ENCODE measurements at regions not wholly inside any gene's neighbourhood (a gene's known extent, or its start where the extent isn't known, plus 50 kb on each side); places are given as distances from the start of the nearest gene placed in this dataset.

DNA sequence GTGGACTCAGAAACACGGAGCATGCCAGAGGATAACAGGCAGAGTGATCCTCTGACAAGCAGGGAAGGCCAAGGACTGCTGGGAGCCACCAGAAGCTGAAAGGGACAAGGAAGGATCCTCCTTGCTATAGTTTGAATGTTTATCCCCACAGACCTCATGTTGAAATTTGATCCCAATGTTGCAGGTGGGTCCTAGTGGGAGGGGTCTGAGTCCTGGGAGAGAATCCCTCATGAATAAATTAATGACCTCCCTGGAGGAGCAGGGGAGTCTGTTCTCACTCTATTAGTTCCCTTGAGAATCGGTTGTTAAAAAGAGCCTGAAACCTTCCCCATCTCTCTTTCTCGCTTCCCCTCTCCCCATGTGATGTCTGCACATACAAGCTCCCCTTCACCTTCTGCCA is 124.4 kb downstream of the FBXO15 start:
- no peak for DNase-seq (ENCODE audit: low read depth)

DNA sequence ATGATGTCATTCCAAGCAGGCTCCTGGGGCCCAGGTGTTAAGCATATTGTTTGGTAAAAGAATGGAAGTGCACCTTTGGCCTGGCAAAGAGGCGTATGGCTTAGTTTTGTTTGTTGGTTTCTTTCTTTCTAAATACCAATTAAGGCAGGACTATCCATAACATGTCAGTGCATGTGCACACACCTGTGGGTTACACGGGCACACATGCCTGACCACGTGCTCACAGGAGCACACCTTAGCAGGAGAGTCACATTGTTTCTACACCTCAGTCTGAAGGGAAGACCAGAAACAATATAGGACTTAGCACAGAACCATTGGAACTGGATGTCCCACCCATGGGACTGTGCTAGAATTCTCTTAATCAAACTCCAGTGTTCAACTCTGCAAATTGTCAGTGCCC is 127.8 kb downstream of the FBXO15 start:
- DNase-seq (ENCODE audit: low read depth) = no peak

DNA sequence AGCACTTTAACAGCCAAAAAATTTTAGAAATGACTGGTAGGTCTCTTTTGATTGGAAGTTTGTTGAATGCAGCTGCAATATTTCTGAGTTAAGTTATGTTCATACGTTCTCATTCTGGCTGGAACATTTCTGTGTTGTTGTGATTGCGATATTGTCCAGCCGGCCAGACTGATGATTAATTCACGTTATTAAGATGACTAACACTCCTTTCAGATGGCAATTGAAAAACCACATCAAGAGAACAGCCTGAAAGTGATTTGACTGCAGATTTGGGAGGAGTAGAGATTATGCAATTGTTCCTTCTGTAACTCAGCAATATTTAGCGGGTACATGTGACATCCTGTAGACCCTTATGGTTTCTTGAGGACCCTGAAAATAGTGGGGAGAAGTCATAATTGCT is 133.7 kb downstream of the FBXO15 start:
- DNase-seq (ENCODE audit: low read depth) = no peak

GRCh38 chr18:74012954-74013630 is 134.5 kb downstream of the FBXO15 start:
- no peak for DNase-seq (ENCODE audit: low read depth)

DNA sequence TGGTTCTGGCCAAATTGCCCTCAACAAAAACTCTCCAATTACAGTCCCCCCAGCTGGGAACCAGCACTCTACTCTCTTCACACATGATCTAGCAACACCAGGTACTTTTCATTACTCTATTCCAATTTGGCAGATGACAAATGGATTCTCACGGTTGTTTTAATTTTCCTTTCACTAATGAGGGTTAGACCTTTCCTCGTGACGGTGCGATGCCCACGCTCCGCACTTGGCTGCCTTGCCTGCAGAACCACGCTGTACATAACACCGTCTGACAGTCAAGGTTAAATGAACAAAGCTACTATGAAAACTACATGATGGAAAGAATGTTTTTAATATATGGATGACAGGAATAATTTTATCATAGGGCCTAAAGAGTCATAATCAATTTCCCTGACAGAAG is 141.5 kb downstream of the FBXO15 start:
- no peak for DNase-seq (ENCODE audit: low read depth)

DNA sequence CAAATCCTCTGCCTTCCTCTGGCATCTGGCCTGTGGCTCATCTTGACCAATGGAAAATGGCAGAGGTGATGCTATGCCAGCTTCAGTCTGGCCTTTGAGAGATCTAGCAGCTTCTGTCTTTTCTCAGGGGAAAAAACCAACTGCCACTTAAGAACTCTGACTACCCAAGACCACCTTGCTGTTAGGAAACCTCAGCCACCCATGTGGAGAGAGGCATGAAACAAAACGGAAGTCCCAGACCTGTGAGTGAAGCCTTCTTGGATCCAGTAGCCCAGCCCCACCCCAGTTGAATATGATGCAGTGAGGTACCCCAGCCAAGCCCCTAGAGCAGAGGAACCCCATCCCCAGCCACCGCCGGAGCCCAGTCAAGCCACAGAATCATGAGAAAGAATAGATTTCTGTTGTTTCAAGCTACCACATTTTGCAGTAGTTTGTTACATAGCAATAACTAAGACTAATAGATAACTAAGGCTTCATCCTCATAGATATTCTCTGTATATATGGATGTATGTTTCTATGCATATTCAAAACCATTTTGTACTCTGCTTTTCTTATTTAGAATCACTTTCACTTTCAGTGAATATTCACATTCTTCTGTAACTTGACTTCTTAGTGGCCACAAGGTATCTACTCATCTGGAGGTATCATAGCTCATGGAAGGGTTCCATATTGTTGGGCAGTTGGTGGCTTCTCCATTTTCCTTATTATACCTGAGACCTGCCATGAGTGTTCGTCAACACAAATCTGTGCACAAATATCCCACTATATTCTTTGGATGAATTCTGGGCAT is 142.1 kb downstream of the FBXO15 start:
- no peak for DNase-seq (ENCODE audit: low read depth)

DNA sequence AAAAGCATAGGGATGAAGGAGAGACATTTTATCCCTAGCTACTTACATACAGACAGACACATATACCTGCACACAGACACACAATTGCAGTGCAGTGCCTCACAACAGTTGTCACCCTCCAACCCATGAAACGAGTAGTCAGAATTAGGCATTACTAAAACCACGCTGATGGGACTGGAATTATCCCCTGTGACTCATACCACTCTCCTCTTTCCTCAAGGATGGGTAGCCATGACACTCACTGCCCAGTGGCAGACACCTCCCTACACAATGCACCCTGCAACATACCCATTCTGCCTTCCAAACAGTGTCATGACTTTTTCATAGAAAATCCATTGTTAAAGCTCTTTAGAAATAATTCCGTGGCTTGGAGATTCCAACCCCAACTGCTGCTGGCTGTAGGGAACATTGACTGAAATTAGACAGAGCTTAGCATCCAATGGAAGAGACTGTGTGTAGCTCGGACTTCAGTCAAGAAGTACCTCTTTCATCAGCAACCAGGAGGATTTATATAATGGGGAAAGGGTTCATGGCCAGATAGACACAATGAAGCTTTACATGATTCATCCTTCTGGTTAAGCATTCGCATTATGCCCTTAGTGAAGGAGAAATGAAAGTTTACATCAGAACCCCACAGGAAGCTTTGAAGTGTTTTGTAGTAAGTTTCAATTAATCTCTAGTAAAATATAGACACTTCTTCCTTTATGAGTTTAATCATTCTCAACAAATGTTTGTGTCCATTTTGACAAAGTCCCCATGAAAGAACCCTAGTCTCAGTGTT is 155.2 kb downstream of the FBXO15 start:
- DNase-seq (ENCODE audit: low read depth) = no peak

DNA sequence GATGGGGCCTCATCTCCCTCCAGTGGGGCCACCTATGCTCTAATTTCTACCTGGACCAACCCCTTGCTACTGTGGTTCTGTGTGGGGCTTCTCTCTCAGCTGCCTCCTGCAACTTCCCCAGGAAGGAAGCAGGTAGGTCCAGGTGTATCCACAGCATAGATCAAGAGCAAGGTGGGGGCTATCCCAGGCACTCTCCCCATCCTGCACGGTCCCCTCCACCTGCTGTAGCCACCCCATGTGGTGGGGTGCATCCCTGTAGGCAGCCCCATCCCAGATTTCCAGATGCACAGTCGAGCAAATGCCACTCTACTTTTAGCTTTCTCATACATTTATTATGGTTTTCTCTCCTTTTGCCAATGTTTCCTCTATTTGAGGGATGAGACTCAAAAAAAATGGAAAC is 156.1 kb downstream of the FBXO15 start:
- no peak for DNase-seq (ENCODE audit: low read depth)

GRCh38 chr18:73990258-73990657 is 157.4 kb downstream of the FBXO15 start:
- no peak for DNase-seq (ENCODE audit: low read depth)

DNA sequence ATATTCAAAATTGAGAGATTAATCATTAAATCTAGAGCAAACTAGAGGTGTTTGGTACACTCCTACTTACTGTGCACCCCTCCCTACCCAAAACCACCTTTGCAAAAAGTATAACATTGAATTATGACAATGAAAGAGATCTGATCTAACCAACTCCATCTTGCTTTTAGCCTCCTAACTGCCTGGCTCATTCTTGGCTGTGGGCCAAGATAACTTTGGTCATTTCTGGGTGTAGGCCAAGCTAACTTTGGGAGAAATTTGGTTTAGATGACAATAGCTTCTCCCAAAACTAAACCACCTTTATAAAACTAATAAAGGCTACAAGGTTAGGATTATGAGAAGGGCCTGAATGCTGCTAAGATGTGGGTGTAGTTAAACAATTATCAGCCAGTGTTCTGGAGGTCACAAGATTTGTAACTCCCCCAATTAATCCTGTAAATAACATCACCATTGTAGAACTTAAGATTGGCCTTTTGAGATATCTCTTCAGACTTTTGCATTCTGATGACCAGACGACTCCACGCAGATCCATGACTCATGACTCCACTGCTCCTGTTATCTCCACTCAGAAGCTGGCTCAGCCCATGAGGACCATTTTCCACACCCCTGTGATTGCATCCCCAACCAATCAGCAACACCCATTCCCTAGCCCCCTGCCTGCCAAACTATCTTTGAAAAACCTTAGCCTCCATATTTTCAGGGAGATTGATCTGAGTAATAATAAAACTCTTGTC is 160.2 kb downstream of the FBXO15 start:
- no peak for DNase-seq (ENCODE audit: low read depth)

- DNase-seq (ENCODE audit: low read depth) = no peak
Observed at GRCh38 chr18:73986711-73987110, 160.9 kb downstream of the FBXO15 start.

- no peak for DNase-seq (ENCODE audit: low read depth)
Observed at GRCh38 chr18:73985855-73986625, 161.6 kb downstream of the FBXO15 start.

DNA sequence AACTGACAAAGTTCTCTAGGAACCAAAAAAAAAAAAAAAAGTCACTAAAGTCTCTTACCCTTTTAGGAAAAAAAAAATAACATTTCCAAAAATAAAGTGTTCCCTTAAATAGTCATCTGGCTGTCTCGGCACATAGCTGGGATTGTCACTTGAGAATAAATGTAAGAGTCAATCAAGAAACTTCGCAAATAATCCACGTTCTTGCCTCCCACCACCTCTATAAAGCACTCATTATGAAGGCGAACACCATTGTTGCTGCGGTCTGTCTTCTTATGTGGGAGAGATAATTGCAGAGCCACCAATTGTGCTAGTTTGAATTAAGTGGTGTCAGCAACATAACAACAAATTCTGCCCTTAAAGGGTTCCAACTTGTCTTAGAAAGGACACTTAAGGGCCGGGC is 163.7 kb downstream of the FBXO15 start:
- DNase-seq (ENCODE audit: low read depth) = no peak

DNA sequence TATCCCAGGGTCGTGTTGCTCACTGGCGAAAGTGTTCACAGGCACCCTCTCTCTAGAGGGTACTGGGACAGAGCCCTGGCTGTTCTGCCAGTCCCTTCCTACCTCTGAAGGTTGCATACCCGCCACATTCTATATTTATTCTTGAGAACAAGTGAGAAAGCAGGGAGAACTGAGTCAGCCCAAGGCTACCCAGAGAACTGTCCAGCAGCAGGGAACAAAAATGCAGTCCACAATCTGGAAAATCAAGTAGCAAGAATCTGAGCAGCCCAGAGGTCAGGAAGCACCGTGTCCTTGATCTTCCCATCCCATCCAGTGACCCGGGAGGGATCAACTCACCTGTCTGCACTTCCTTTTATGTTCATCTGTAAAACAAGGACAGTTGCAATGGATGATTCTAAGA is 164.1 kb downstream of the FBXO15 start:
- DNase-seq (ENCODE audit: low read depth) = no peak

GRCh38 chr18:73981796-73982195 is 165.8 kb downstream of the FBXO15 start:
- no peak for DNase-seq (ENCODE audit: low read depth)

DNA sequence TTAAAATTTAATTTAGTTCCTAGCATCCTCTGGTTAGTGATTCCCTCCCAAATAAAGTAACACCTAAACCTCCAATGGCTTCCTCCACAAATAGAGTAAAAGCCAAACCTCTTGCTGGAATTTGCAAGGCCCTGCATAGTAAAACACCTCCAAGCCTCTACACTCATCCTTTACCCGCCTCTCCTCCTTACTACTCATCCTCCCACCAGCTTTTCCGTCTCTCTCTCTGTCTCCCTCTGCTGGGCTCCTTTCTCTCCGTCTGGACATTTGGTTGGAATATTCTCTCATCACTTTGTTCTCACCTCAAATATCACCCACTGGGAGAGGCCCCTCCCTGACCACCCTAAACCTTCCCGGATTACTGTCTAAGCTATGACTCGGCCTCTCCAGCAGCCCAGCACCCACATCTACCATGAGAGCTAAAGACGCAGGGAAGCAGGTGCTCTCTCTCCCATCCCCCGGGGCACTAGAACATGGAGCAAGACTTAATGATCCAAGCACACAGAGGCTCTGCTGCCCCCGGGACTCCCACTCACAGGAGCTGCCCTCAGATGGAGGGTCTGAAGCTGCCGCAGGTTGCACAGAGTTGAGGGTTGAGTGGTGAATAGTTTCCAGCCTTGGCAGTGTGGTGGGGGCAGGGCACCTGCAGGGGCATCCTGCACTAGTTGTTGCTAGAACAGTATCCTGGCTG is 167.2 kb downstream of the FBXO15 start:
- DNase-seq (ENCODE audit: low read depth) = no peak

DNA sequence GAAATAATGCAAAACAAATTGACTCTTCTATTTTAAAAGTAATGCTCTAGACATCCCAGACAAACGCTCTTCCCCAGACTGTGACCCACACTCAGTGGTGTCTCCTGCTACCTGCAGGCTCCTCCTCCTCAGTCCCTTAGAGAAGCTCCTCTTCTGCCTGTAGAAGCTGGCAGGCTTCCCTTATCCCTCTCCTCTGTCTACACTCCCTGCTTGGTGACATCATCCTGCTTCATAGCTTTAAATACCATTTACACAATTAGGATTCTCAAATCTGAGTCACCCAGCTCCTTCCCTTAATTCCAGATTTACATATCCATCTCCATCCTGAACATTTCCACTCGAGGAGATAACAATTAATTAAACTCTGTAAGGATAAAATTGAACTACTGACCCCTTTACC is 167.9 kb downstream of the FBXO15 start:
- DNase-seq (ENCODE audit: low read depth) = no peak

DNA sequence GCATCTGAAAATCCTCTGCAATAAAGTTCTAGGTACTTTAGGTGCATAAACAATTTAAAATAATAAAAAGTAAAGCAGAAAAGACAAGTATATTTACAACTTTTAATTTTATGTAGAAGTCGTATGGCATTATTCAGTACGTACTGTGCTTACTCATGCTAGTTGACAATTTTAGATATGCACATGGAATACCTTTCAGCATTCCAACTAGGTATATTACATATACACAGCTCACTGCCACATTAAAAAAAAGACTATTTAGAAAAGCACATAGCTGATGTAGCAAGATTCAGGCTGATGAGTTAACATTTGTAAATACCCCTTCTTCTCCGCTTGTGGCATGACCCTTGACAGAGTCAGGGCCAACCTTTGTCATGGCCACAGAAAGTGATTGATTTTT is 171.2 kb downstream of the FBXO15 start:
- no peak for DNase-seq (ENCODE audit: low read depth)

- no peak for DNase-seq (ENCODE audit: low read depth)
Observed at GRCh38 chr18:73975266-73975665, 172.4 kb downstream of the FBXO15 start.

DNA sequence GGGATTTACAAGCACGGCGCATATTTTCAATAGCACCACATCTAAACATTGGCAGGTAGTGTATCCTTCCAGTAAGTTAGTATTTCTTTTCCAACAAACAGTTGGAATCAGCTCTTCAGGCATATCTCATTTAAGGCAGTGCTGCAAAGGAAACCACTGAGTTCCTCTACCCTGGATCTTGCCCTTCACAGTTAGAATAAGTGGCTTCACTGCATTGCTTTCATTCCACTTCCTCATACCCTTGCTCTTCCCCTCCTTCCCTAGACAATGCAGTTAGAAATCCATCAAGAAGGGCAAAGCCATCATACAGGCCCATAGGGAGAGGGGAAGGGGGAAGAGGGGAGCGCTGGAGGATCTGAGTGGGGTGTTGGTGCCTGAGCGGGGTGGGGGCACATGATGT is 173.7 kb downstream of the FBXO15 start:
- no peak for DNase-seq (ENCODE audit: low read depth)

DNA sequence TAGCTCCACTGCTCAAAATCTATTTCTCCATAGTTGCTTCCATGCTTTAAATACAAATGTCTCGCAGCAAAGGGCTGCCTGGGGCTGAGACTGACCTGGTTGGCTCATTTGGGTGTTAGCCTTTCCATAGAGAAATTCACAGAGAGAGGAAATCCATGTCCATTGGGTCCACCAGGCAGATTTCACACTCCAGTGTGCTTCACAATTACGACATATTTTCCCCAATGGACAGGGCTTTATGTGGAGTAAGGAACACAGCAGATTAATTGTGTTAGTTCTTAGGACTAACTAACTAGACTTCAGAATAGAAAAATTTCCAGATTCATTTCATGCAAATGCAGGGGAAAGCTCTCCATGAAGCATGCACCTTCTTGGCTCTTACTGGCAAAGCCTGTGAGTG is 180.7 kb downstream of the FBXO15 start:
- DNase-seq (ENCODE audit: low read depth) = no peak
